Breast epithelium (tissue), 4 donors: ENCODE measurements at regions not wholly inside any gene's neighbourhood (a gene's known extent, or its start where the extent isn't known, plus 50 kb on each side); places are given as distances from the start of the nearest gene placed in this dataset.

Experiments
- DNase-seq, 2 donors: peaks; one replicate each; pipeline ENCODE4 v3.0.0-alpha.2; 2019; ENCODE audit warnings: low spot score in 2 of 2
- H3K27ac ChIP-seq, 2 donors: fragments of 200-600 bp; sonication (generic) in 1 of 2; one replicate each; pipeline ENCODE4 v1.5.1; 2016 to 2019; ENCODE audit warnings: mild to moderate bottlenecking in 1 of 2
- H3K27me3 ChIP-seq, 2 donors: fragments of 200-600 bp; sonication (generic) in 1 of 2; one replicate each; pipeline versions ENCODE4 v1.5.1 to v1.6.0; 2017 to 2019; ENCODE audit warnings: control low read depth in 1 of 2, mild to moderate bottlenecking in 1 of 2
- H3K36me3 ChIP-seq: fragments of 200-600 bp; one replicate; pipeline ENCODE4 v1.5.1; 2019
- H3K4me1 ChIP-seq, 2 donors: fragments of 200-600 bp; sonication (generic); one replicate each; pipeline ENCODE4 v1.5.1; 2016 to 2019; ENCODE audit warnings: control low read depth in 1 of 2
- H3K4me3 ChIP-seq, 3 donors: fragments of 200-600 bp; sonication (generic); 1 replicate in 2 of 3; 2 replicates in 1 of 3; pipeline ENCODE4 v1.5.1; 2016 to 2019; ENCODE audit warnings: mild to moderate bottlenecking in 3 of 3, moderate library complexity in 2 of 3
- H3K9me3 ChIP-seq, 2 donors: fragments of 200-600 bp; sonication (generic) in 1 of 2; one replicate each; pipeline ENCODE4 v1.5.1; 2016 to 2019; ENCODE audit warnings: control low read depth in 1 of 2
- CTCF ChIP-seq, 3 donors: fragments of 450-650 bp; IDR thresholded peaks; one replicate each; pipeline ENCODE4 v1.5.1; 2016 to 2017; ENCODE audit warnings: antibody characterized with exemption in 3 of 3, mild to moderate bottlenecking in 3 of 3, moderate library complexity in 3 of 3
- POLR2A ChIP-seq: fragments of 450-650 bp; IDR thresholded peaks from one replicate; pipeline ENCODE4 v1.6.1; 2016; ENCODE audit warnings: antibody characterized with exemption, mild to moderate bottlenecking, moderate library complexity
- POLR2AphosphoS5 ChIP-seq, 3 donors: sonication (generic); formaldehyde crosslinking; IDR thresholded peaks; one replicate each; pipeline ENCODE4 v1.6.1; 2017; ENCODE audit warnings: antibody characterized with exemption in 3 of 3
- intact Hi-C: fragments of 100-400 bp; cut with DNase I; formaldehyde crosslinking; loops from one replicate; pipeline ENCODE4 v1.15.1; 2023; ENCODE audit warnings: low total_unique reads

GRCh38 chr5:57113481-57113880 lies 60.4 kb upstream of the GPBP1 start:
- no peaks in the 10 kb centered on the region for H3K36me3 ChIP-seq
- H3K27ac ChIP-seq: no peak overlapping the region
- TF ChIP-seq POLR2A (no peak), POLR2AphosphoS5 (IDR thresholded peaks at IDR 0.05) (no peak), CTCF (IDR thresholded peaks at IDR 0.05) (no peak)
- no peaks in the 10 kb centered on the region for H3K27me3 ChIP-seq
- no peaks in the 10 kb centered on the region for H3K9me3 ChIP-seq
- DNase-seq: no peak
- no peak overlapping the region for H3K4me3 ChIP-seq
- intact Hi-C loops: loop anchor here (5.0 kb wide), 1 partner anchor 331 kb away; no protein-coding TSS in a partner anchor
- H3K4me1 ChIP-seq: no peaks in the 10 kb centered on the region

GRCh38 chr5:57117596-57117995 lies 56.3 kb upstream of the GPBP1 start:
- Histone ChIP-seq H3K4me1 (no peaks in the 10 kb centered on the region), H3K27me3 (no peaks in the 10 kb centered on the region), H3K27ac (no peak overlapping the region), H3K36me3 (no peaks in the 10 kb centered on the region), H3K9me3 (no peaks in the 10 kb centered on the region), H3K4me3 (no peak overlapping the region)
- DNase-seq: no peak
- intact Hi-C loops: no loop called here
- TF ChIP-seq POLR2AphosphoS5 (IDR thresholded peaks at IDR 0.05) (no peak), CTCF (IDR thresholded peaks at IDR 0.05) (no peak), POLR2A (no peak)

GRCh38 chr5:57119031-57119430 lies 54.8 kb upstream of the GPBP1 start:
- no peak for TF ChIP-seq POLR2AphosphoS5 (IDR thresholded peaks at IDR 0.05)
- no peak for TF ChIP-seq POLR2A
- no peak for TF ChIP-seq CTCF (IDR thresholded peaks at IDR 0.05)

GRCh38 chr5:57124014-57124413 lies 49.8 kb upstream of the GPBP1 start:
- TF ChIP-seq POLR2AphosphoS5 (IDR thresholded peaks at IDR 0.05): no peak

More at GRCh38 chr5:57119031-57119430, 54.8 kb upstream of the GPBP1 start:
- Histone ChIP-seq H3K9me3 (no peaks in the 10 kb centered on the region), H3K4me3 (no peak overlapping the region), H3K27ac (no peak overlapping the region), H3K36me3 (no peaks in the 10 kb centered on the region), H3K4me1 (no peaks in the 10 kb centered on the region), H3K27me3 (no peaks in the 10 kb centered on the region)
- intact Hi-C loops: no loop called here
- DNase-seq: no peak

More at GRCh38 chr5:57124014-57124413, 49.8 kb upstream of the GPBP1 start:
- Histone ChIP-seq H3K4me1 (no peaks in the 10 kb centered on the region), H3K27ac (no peak overlapping the region), H3K36me3 (no peaks in the 10 kb centered on the region), H3K4me3 (no peak overlapping the region), H3K9me3 (no peaks in the 10 kb centered on the region), H3K27me3 (no peaks in the 10 kb centered on the region)
- intact Hi-C loops: no loop called here
- DNase-seq: no peak
